ENCODE measurements at regions not wholly inside any gene's neighbourhood (a gene's known extent, or its start where the extent isn't known, plus 50 kb on each side); places are given as distances from the start of the nearest gene placed in this dataset.

GRCh38 chr3:157581956-157582636 is 78.9 kb upstream of the VEPH1 start:
- DNase-seq (ENCODE audit: low spot score): peak; percentile 9

DNA sequence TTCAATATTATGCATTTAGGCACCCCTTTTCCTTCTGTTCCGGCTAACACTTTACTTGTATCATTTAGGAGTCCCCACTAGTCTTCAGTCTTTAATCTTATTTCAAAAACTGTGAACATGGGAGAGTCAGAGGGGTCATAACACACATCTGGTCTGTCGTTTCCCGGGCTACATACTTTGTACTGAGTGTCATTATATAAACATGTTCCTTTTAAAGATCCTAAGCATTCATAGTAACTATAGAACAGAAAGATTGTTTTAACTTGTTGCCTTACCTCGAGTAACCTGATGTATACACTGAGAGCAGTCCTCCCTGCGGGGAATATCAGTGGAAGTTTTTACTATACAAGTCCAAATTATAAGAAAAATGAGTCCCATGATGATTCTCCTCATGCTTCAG is 78.2 kb upstream of the VEPH1 start:
- no peak for DNase-seq (ENCODE audit: low spot score)

DNA sequence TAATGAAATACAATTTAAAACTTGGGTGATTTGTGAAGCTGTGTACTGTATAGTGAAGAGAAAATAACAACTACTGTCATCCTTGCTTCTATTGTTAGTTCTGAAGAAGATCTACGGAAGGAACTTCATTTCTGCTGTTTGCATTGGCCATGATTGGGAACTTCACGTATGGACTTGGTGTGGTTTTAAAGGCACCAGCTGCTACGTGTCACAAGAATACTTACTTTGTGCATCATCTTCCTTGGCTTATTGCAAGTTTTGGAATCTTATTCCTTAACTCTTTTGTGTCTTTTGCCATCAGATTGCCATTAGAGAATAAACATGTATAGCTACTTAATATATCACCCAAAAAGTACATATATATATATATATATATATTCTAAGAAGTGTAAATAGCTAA is 75.0 kb upstream of the VEPH1 start:
- DNase-seq (ENCODE audit: low spot score): no peak

DNA sequence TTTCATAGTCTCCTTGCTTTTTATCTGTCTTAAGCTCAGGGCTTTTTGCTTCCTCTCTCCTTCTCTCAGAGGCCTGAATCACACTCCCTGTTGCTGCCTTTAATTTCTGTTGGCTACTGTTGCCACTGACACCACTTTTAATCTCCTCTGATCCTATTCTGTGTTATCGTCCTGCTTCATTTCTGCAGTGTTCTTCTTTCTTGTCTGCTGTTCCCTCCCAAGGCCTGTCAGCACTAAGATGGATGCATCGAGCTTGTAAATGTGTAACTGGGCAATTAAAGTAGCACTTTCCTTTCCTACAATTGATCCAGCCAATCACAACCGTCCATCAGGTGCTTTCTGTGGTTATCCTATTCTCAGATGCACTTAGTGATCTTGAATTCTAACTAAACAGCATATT is 71.3 kb upstream of the VEPH1 start:
- no peak for DNase-seq (ENCODE audit: low spot score)

DNA sequence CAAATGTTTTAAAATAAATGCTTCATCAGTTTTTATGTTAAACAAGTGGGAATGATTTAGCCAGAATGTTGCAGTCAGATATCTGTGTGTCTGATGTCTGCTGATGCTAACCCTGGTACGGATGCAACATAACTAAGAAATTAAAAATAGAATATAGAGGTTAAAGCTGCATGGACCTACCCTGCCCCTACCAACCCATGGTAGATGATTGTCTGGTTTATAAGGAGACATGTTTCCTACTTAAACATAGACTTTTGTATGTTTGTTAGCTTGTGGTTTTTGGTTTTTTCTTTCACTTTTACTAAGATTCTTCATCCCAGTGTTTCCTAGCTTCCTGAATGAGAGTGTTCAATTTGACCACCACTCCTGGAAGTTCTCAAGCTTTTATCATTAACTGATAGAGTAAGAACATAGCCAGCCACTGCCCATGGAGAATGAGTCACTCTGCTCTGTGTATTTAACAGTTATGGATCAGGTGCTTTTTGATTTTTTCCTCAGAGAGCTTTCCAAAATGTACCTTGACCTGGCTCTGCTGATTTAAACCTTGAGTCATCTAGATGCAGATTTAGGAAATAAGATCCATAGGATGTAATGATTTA is 70.7 kb upstream of the VEPH1 start:
- no peak for DNase-seq (ENCODE audit: low spot score)

GRCh38 chr3:157573281-157573680 is 70.1 kb upstream of the VEPH1 start:
- no peak for DNase-seq (ENCODE audit: low spot score)

- DNase-seq (ENCODE audit: low spot score): peak; percentile 55
These were observed 69.5 kb upstream of the VEPH1 start for GRCh38 chr3:157572559-157573270.

DNA sequence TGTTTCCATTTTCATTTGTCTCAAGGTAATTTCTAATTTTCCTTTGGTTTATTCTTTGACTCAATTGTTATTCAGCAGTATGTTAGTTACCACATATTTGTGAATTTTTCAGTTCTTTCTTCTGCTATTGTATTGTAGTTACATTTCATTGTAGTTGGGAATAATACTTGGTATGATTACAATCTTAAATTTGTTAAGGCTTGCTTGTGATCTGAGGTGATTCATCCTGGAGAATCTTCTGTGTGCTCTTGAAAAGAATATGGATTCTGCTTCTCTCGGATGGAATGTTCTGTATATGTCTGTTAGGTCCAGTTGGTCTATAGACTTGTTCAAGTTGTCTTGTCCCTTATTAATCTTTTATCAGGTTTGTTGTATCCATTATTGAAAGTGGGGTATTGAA is 63.4 kb upstream of the VEPH1 start:
- DNase-seq (ENCODE audit: low spot score): no peak

GRCh38 chr3:157559401-157559800 is 56.2 kb upstream of the VEPH1 start:
- no peak for DNase-seq (ENCODE audit: low spot score)
